Heart left ventricle (tissue), 16 donors: ENCODE measurements at regions not wholly inside any gene's neighbourhood (a gene's known extent, or its start where the extent isn't known, plus 50 kb on each side); places are given as distances from the start of the nearest gene placed in this dataset.

Source experiments
- ATAC-seq, 4 donors: fragments of 200-7000 bp; cut with Tn5 transposase; one replicate each; pipeline ENCODE4 v1.9.1; 2020 to 2022; ENCODE audit warnings: moderate library complexity in 4 of 4, mild to moderate bottlenecking in 3 of 4, moderate number of reproducible peaks in 1 of 4
- DNase-seq, 5 donors: peaks; one replicate each; pipeline ENCODE4 v3.0.0-alpha.2; 2020
- H3K27ac ChIP-seq, 12 donors: fragments of 200-600 bp; sonication (generic) in 4 of 12; one replicate each; pipeline versions ENCODE4 v1.5.0 to v1.8.0; 2016 to 2022; ENCODE audit warnings: mild to moderate bottlenecking in 2 of 12
- H3K27me3 ChIP-seq, 9 donors: fragments of 200-600 bp; sonication (generic) in 2 of 9; one replicate each; pipeline versions ENCODE4 v1.5.1 to v1.8.0; 2016 to 2022; ENCODE audit warnings: mild to moderate bottlenecking in 3 of 9
- H3K36me3 ChIP-seq, 9 donors: fragments of 200-600 bp; sonication (generic) in 2 of 9; one replicate each; pipeline versions ENCODE4 v1.5.0 to v1.8.0; 2018 to 2022; ENCODE audit warnings: mild to moderate bottlenecking in 2 of 9
- H3K4me1 ChIP-seq, 12 donors: fragments of 200-600 bp; sonication (generic) in 4 of 12; one replicate each; pipeline versions ENCODE4 v1.5.0 to v1.8.0; 2016 to 2022; ENCODE audit warnings: mild to moderate bottlenecking in 3 of 12
- H3K4me3 ChIP-seq, 12 donors: fragments of 200-600 bp; sonication (generic) in 4 of 12; one replicate each; pipeline versions ENCODE4 v1.5.0 to v1.8.0; 2017 to 2022; ENCODE audit warnings: mild to moderate bottlenecking in 9 of 12, moderate library complexity in 4 of 12
- H3K9me3 ChIP-seq, 12 donors: fragments of 200-600 bp; sonication (generic) in 4 of 12; one replicate each; pipeline versions ENCODE4 v1.5.0 to v1.8.0; 2016 to 2022; ENCODE audit warnings: mild to moderate bottlenecking in 1 of 12
- CTCF ChIP-seq, 12 donors: fragments of 200-600 bp; sonication (generic) in 4 of 12; IDR thresholded peaks; one replicate each; pipeline versions ENCODE4 v1.5.0 to v1.8.0; 2018 to 2022; ENCODE audit warnings: antibody characterized with exemption in 12 of 12, mild to moderate bottlenecking in 5 of 12
- POLR2A ChIP-seq, 2 donors: fragments of 450-650 bp; IDR thresholded peaks; one replicate each; pipeline ENCODE4 v1.6.1; 2017; ENCODE audit warnings: antibody characterized with exemption in 2 of 2, mild to moderate bottlenecking in 2 of 2, moderate library complexity in 2 of 2
- WGBS, 4 donors: extraction: QIAGEN DNeasy Blood & Tissue Kit in 2 of 4; methylation state at CpG; one replicate each; pipeline versions ENCODE4 v1.1.5 to v1.1.7; 2013 to 2018; 5-methylcytosine and 5-hydroxymethylcytosine counted together
- intact Hi-C, 10 donors: fragments of 100-400 bp; cut with DNase I; formaldehyde crosslinking; loops; one replicate each; pipeline versions ENCODE4 v1.11.1 to v1.14.2; 2022
- donor health status: ischemic (EF 13 %, LVEDD 7.1; RV severe dilation, severe dysfunction).
- donor health status: healthy with polysubstance abuse.
- donor health status: DM: no; HTN: yes; CAD: no.
- donor health status: DM: no; HTN: no; CAD: no.
- donor health status: ischemic (EF 25% LVEDD 6.9; RV normal size, moderate dysfunction).
- donor health status: ischemic (EF 25% LVEDD 5.7; RV mildly dilated, moderate dysfunction).
- donor health status: healthy.
- donor health status: DM: yes; HTN: yes; CAD: no.
- donor health status: ischemic (EF 35%, LVEDD 5.7; RV mildly dilated, moderate dysfunction).
- donor health status: nonischemic (EF 11% LVEDD 7.7; RV severe dilation, severe dysfunction).
- donor health status: DM: yes; HTN: yes; CAD: no.
- donor health status: PGD.
- donor health status: ischemic (EF 29% LVEDD 5.4; RV normal size, mild dysfunction).
- donor health status: nonischemic (EF 23%, LVEDD 6.1; RV moderate dilation, normal function).

GRCh38 chr2:5329763-5330162, 362.4 kb upstream of the SOX11 start:
- DNase-seq (no peak), ATAC-seq (no peak)
- TF ChIP-seq POLR2A (IDR thresholded peaks at IDR 0.05) (no peak), CTCF (IDR thresholded peaks at IDR 0.05) (no peak)
- Histone ChIP-seq H3K9me3 (no peaks in the 10 kb centered on the region), H3K4me1 (no peaks in the 10 kb centered on the region), H3K4me3 (no peak overlapping the region), H3K36me3 (no peaks in the 10 kb centered on the region), H3K27me3 (no peaks in the 10 kb centered on the region), H3K27ac (no peak overlapping the region)
- intact Hi-C loops, result no loop called here
- WGBS, 4 donors, result 79 to 85% (median 81%) methylated on average over 3 of the region's 3 CpGs

GRCh38 chr2:5330961-5331360, 361.2 kb upstream of the SOX11 start:
- no peak for TF ChIP-seq CTCF (IDR thresholded peaks at IDR 0.05)
- TF ChIP-seq POLR2A (IDR thresholded peaks at IDR 0.05), result no peak
- H3K4me3 ChIP-seq, result no peak overlapping the region
- H3K36me3 ChIP-seq, result no peaks in the 10 kb centered on the region
- no peak for DNase-seq
- H3K27me3 ChIP-seq, result no peaks in the 10 kb centered on the region
- WGBS, 4 donors, result 37 to 58% (median 51%) methylated on average over 1 of the region's 1 CpG
- intact Hi-C loops, result no loop called here
- H3K27ac ChIP-seq, result no peak overlapping the region
- no peak for ATAC-seq
- no peaks in the 10 kb centered on the region for H3K4me1 ChIP-seq
- H3K9me3 ChIP-seq, result no peaks in the 10 kb centered on the region

DNA sequence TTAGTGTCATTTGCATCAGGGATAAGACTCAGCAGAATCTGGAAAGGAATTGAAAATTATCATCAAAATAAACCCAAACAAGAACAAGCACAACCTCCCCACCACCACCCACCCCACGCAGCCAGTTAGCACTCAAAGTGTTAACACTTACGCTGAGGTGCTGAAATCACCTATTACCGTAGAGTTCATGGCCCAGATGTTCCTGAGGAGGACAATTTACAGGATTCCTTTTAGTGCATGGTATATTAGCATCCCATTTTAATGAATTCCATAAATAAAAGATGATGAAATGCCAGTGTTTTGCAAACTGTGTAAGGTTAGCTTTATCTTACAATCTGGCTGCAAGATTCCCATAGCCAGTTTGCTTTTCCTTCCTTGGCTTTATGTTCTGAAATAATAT, 359.3 kb upstream of the SOX11 start:
- TF ChIP-seq CTCF (IDR thresholded peaks at IDR 0.05) (no peak), POLR2A (IDR thresholded peaks at IDR 0.05) (no peak)
- H3K27ac ChIP-seq, result no peak overlapping the region
- no peak for DNase-seq
- no peaks in the 10 kb centered on the region for H3K4me1 ChIP-seq
- H3K36me3 ChIP-seq, result no peaks in the 10 kb centered on the region
- intact Hi-C loops, result no loop called here
- H3K4me3 ChIP-seq, result no peak overlapping the region
- no peak for ATAC-seq
- WGBS, 4 donors, result 60 to 65% (median 61%) methylated on average over 3 of the region's 3 CpGs
- H3K9me3 ChIP-seq, result no peaks in the 10 kb centered on the region
- H3K27me3 ChIP-seq, result no peaks in the 10 kb centered on the region

DNA sequence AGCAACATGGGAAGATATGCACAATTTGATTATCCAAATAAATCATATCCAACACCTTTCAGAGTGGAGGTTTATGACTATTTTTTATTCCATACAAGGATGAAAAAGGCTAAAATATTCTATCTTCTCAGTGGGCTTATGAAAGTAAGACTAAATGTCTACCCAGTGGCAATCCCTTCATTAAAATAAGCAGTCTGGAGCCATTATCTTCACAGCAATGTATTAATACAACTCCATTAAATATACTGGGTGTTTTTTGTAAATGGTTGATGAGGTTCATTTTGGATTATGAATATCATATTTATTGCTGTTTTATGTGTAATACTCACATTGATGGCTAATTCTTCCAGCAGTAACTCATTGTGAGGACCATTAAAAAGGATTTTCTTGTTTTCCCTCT, 352.7 kb upstream of the SOX11 start:
- Histone ChIP-seq H3K36me3 (no peaks in the 10 kb centered on the region), H3K4me1 (no peaks in the 10 kb centered on the region), H3K27me3 (no peaks in the 10 kb centered on the region), H3K9me3 (no peaks in the 10 kb centered on the region), H3K27ac (no peak overlapping the region), H3K4me3 (no peak overlapping the region)
- TF ChIP-seq CTCF (IDR thresholded peaks at IDR 0.05) (no peak), POLR2A (IDR thresholded peaks at IDR 0.05) (no peak)
- DNase-seq, result no peak
- ATAC-seq, result no peak
- intact Hi-C loops, result no loop called here
